SK-MEL-5 (cell line): ENCODE measurements at regions not wholly inside any gene's neighbourhood (a gene's known extent, or its start where the extent isn't known, plus 50 kb on each side); places are given as distances from the start of the nearest gene placed in this dataset.

Experiments used
- DNase-seq: peaks from one replicate; pipeline ENCODE4 v3.0.0-alpha.2; 2016; ENCODE audit warnings: low read depth, low spot score
- in situ Hi-C: cut with HindIII; loops from 2 replicates; pipeline ENCODE4 v1.10.0; 2016; ENCODE audit warnings: low sequenced_read_pairs, high pct_unique_total_duplicates, low pct_unique_long_range_greater_than_20kb

- in situ Hi-C loops = no loop called here
- DNase-seq = no peak
These were observed 1365.2 kb upstream of the ADGRL3 start for GRCh38 chr4:59834943-59835342.

GRCh38 chr4:59837751-59838150, 1362.4 kb upstream of the ADGRL3 start:
- DNase-seq = no peak
- in situ Hi-C loops = no loop called here

GRCh38 chr4:59838236-59838635, 1361.9 kb upstream of the ADGRL3 start:
- in situ Hi-C loops = no loop called here
- no peak for DNase-seq

- no peak for DNase-seq
- in situ Hi-C loops = no loop called here
These were observed 1358.4 kb upstream of the ADGRL3 start for GRCh38 chr4:59841698-59842097.

- in situ Hi-C loops = no loop called here
- no peak for DNase-seq
These were observed 1351.7 kb upstream of the ADGRL3 start for GRCh38 chr4:59848457-59848856.

- in situ Hi-C loops = no loop called here
- no peak for DNase-seq
These were observed 1344.3 kb upstream of the ADGRL3 start for GRCh38 chr4:59855630-59856352.

- in situ Hi-C loops = no loop called here
- no peak for DNase-seq
These were observed 1331.1 kb upstream of the ADGRL3 start for GRCh38 chr4:59869056-59869455.

- no peak for DNase-seq
- in situ Hi-C loops = no loop called here
These were observed 1330.6 kb upstream of the ADGRL3 start for GRCh38 chr4:59869559-59869958.

- in situ Hi-C loops = no loop called here
- DNase-seq = no peak
These were observed 1318.5 kb upstream of the ADGRL3 start for GRCh38 chr4:59881632-59882031.

GRCh38 chr4:59904331-59904730, 1295.8 kb upstream of the ADGRL3 start:
- DNase-seq = no peak
- in situ Hi-C loops = no loop called here

GRCh38 chr4:59920416-59920815, 1279.7 kb upstream of the ADGRL3 start:
- in situ Hi-C loops = no loop called here
- DNase-seq = no peak

GRCh38 chr4:59925290-59925689, 1274.8 kb upstream of the ADGRL3 start:
- in situ Hi-C loops = no loop called here
- DNase-seq = peak; percentile 27

- DNase-seq = no peak
- in situ Hi-C loops = no loop called here
These were observed 1263.6 kb upstream of the ADGRL3 start for GRCh38 chr4:59936566-59936965.

- DNase-seq = no peak
- in situ Hi-C loops = no loop called here
These were observed 1262.0 kb upstream of the ADGRL3 start for GRCh38 chr4:59938166-59938565.

GRCh38 chr4:59945277-59945676, 1254.8 kb upstream of the ADGRL3 start:
- in situ Hi-C loops = no loop called here
- DNase-seq = no peak

GRCh38 chr4:59945716-59946115, 1254.4 kb upstream of the ADGRL3 start:
- no peak for DNase-seq
- in situ Hi-C loops = no loop called here

- in situ Hi-C loops = no loop called here
These were observed 1243.8 kb upstream of the ADGRL3 start for GRCh38 chr4:59956366-59956765.

GRCh38 chr4:59960143-59960542, 1240.0 kb upstream of the ADGRL3 start:
- DNase-seq = no peak
- in situ Hi-C loops = no loop called here

More at GRCh38 chr4:59956366-59956765, 1243.8 kb upstream of the ADGRL3 start:
- no peak for DNase-seq

- in situ Hi-C loops = no loop called here
- DNase-seq = no peak
These were observed 1233.4 kb upstream of the ADGRL3 start for GRCh38 chr4:59966758-59967157.

GRCh38 chr4:59968796-59969195, 1231.3 kb upstream of the ADGRL3 start:
- in situ Hi-C loops = no loop called here
- no peak for DNase-seq
